OCI-LY7 (cell line): ENCODE measurements at regions not wholly inside any gene's neighbourhood (a gene's known extent, or its start where the extent isn't known, plus 50 kb on each side); places are given as distances from the start of the nearest gene placed in this dataset.

Experiments
- BruUV-seq: library from RNA; stranded (reverse); fragments of 400-500 nt; replicated peaks from 2 replicates; lab custom pipeline; 2021; lab: Mats Ljungman, UMichigan
- CTCF ChIA-PET: fragments of 300-600 bp; sonication (Branson Sonifier 250); formaldehyde crosslinking; loops from one replicate; lab custom pipeline; 2022; ENCODE audit warnings: antibody characterized with exemption; ENCODE audit not compliant: unreplicated experiment; lab: Charles Lee
- POLR2A ChIA-PET: fragments of 300-600 bp; sonication (Branson Sonifier 250); formaldehyde crosslinking; loops from one replicate; lab custom pipeline; 2022; ENCODE audit warnings: antibody characterized with exemption; lab: Charles Lee
- DNase-seq: peaks from one replicate; pipeline ENCODE4 v3.0.0-alpha.2; 2015; ENCODE audit warnings: low spot score
- H2AFZ ChIP-seq: fragments of 200-600 bp; sonication (generic), shearing (Covaris generic); 2 replicates; pipeline ENCODE4 v1.6.1; 2014; ENCODE audit warnings: mild to moderate bottlenecking, antibody characterized with exemption, low read length, moderate library complexity
- H3K27ac ChIP-seq: fragments of 200-600 bp; sonication (generic); 2 replicates; pipeline ENCODE4 v1.5.1; 2014; ENCODE audit warnings: mixed run types, low read depth, mild to moderate bottlenecking, moderate library complexity, low read length, inconsistent platforms; ENCODE audit not compliant: poor library complexity, severe bottlenecking
- H3K36me3 ChIP-seq: fragments of 200-600 bp; sonication (generic); 2 replicates; pipeline ENCODE4 v1.6.1; 2014; ENCODE audit warnings: mild to moderate bottlenecking, antibody characterized with exemption, low read length, moderate library complexity, mixed read lengths; ENCODE audit not compliant: insufficient read depth
- H3K4me1 ChIP-seq: fragments of 200-600 bp; sonication (generic); 2 replicates; pipeline ENCODE4 v1.5.1; 2014; ENCODE audit warnings: mild to moderate bottlenecking, low read length; ENCODE audit not compliant: insufficient read depth, poor library complexity, severe bottlenecking
- H3K4me2 ChIP-seq: fragments of 200-600 bp; sonication (generic); 2 replicates; pipeline ENCODE4 v1.6.1; 2014; ENCODE audit warnings: mild to moderate bottlenecking, low read length
- H3K4me3 ChIP-seq: fragments of 200-600 bp; sonication (generic); 2 replicates; pipeline ENCODE4 v1.5.1; 2014; ENCODE audit warnings: mild to moderate bottlenecking, low read depth, low read length; ENCODE audit not compliant: poor library complexity, severe bottlenecking
- H3K79me2 ChIP-seq: fragments of 200-600 bp; sonication (generic); 2 replicates; pipeline ENCODE4 v1.6.1; 2016; ENCODE audit warnings: low read depth, mild to moderate bottlenecking, low read length, moderate library complexity, mixed read lengths; ENCODE audit not compliant: insufficient read depth
- H3K9me2 ChIP-seq: fragments of 200-600 bp; sonication (generic); 2 replicates; pipeline ENCODE4 v1.6.1; 2016; ENCODE audit warnings: mild to moderate bottlenecking, low read length, mixed read lengths; ENCODE audit not compliant: insufficient read depth
- H3K9me3 ChIP-seq: fragments of 200-600 bp; sonication (generic); 2 replicates; pipeline ENCODE4 v1.6.1; 2014; ENCODE audit warnings: mild to moderate bottlenecking, mixed run types, low read length, mixed read lengths
- H4K20me1 ChIP-seq: fragments of 200-600 bp; sonication (generic); 2 replicates; pipeline ENCODE4 v1.6.1; 2014; ENCODE audit warnings: mild to moderate bottlenecking, antibody characterized with exemption, low read length, moderate library complexity, mixed read lengths; ENCODE audit not compliant: insufficient read depth
- EZH2phosphoT487 ChIP-seq: fragments of 200-600 bp; sonication (generic); IDR thresholded peaks from 2 replicates; pipeline ENCODE4 v1.6.1; 2018; ENCODE audit warnings: low read depth, borderline replicate concordance, mild to moderate bottlenecking, mixed run types, antibody characterized with exemption, low read length, moderate library complexity, mixed read lengths
- intact Hi-C: fragments of 100-400 bp; cut with micrococcal nuclease; formaldehyde crosslinking; loops from one replicate; pipeline ENCODE4 v1.10.0; 2022; ENCODE audit not compliant: unreplicated experiment
- TF ChIP-seq, protein P1 (sequence below): fragments of 200-600 bp; sonication (generic); conservative IDR thresholded peaks from 2 replicates; pipeline ENCODE4 v1.5.1; 2014; ENCODE audit warnings: mild to moderate bottlenecking, antibody characterized with exemption, low read length, moderate library complexity, mixed read lengths

DNA sequence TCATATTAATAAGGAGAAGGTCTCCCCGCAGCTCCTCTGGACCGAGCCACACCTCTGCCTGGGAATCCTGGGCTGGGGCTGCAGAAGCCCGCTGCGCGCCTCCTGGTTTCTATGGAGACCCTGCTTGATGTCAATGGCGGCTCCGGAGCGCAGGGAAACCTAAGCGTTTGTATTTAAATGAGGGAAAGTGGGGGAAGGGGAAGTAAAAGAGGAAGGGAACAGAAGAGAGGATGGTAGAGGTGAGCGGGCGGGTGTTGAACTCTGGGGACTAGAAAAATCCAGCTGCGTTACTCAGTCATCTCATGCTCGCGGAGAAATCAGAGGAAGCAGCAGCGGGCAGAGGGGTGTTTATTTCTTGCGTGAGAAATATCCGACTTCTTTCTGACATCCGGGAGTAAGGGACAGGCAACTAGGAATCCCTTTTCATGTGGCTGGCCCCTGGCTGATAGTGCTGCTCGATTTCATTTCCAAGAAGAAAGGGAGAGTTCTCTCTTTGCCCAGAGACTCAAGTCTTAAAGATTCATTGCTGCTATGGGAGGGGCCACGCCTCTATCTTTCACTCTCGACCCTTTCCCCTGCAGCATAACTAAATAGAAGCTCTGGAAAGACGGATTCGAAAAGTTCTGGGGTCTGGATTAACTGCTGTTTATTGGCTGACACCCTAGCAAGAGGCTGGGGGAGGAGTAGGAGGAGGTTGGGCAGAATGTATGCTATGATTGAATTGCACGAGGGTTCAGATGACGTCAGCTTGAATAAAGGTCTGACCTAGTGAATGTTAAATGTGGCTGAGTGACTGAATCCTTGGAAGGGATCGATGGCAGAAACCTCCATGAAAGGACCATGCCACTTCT, 110.5 kb upstream of the GAP43 start:
- Histone ChIP-seq H3K4me2 (no peak overlapping the region), H2AFZ (no peak overlapping the region)
- intact Hi-C loops: no loop called here

DNA sequence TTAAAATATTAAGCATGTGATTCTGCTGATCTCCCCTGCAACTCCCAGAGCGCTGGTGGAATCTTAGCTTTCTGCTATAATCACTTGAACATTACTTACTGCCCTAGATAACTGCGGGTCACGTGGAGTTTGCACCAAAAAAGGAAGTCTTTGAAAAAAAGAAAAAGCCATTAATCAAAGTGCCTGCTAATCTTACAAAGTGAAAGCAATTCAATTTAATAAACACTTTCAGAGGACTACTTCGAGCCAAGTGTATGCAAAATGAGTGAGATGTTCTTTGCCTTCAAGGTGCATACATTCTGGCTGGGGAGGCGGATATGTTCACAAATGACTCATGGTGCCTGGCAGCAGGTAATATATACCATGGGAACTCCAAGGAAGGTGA, 109.9 kb upstream of the GAP43 start:
- no peak for DNase-seq
- Histone ChIP-seq H3K79me2 (no peaks in the 10 kb centered on the region), H3K9me3 (no peaks in the 10 kb centered on the region), H3K4me2 (no peak overlapping the region), H3K27ac (no peak overlapping the region), H2AFZ (no peak overlapping the region), H4K20me1 (no peaks in the 10 kb centered on the region), H3K4me1 (no peaks in the 10 kb centered on the region), H3K36me3 (no peaks in the 10 kb centered on the region), H3K4me3 (no peak overlapping the region), H3K9me2 (no peaks in the 10 kb centered on the region)
- ChIA-PET CTCF (no interaction called here), POLR2A (interaction anchor here (0.6 kb wide), 1 partner anchor 320 kb away, joined by 3 read pairs; no protein-coding TSS in a partner anchor)
- no TSS peak for BruUV-seq
- TF ChIP-seq EZH2phosphoT487: no peak
- TF ChIP-seq, protein P1, sequence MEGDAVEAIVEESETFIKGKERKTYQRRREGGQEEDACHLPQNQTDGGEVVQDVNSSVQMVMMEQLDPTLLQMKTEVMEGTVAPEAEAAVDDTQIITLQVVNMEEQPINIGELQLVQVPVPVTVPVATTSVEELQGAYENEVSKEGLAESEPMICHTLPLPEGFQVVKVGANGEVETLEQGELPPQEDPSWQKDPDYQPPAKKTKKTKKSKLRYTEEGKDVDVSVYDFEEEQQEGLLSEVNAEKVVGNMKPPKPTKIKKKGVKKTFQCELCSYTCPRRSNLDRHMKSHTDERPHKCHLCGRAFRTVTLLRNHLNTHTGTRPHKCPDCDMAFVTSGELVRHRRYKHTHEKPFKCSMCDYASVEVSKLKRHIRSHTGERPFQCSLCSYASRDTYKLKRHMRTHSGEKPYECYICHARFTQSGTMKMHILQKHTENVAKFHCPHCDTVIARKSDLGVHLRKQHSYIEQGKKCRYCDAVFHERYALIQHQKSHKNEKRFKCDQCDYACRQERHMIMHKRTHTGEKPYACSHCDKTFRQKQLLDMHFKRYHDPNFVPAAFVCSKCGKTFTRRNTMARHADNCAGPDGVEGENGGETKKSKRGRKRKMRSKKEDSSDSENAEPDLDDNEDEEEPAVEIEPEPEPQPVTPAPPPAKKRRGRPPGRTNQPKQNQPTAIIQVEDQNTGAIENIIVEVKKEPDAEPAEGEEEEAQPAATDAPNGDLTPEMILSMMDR: no peak
- intact Hi-C loops: no loop called here

More for the DNA sequence above, 110.5 kb upstream of the GAP43 start:
- TF ChIP-seq EZH2phosphoT487: no peak
- TF ChIP-seq, protein P1: no peak
- CTCF ChIA-PET: no interaction called here
- no peaks in the 10 kb centered on the region for H3K9me3 ChIP-seq
- H4K20me1 ChIP-seq: no peaks in the 10 kb centered on the region
- no peak for DNase-seq
- no TSS peak for BruUV-seq
- no peaks in the 10 kb centered on the region for H3K36me3 ChIP-seq
- no peaks in the 10 kb centered on the region for H3K4me1 ChIP-seq
- H3K27ac ChIP-seq: no peak overlapping the region
- no peak overlapping the region for H3K4me3 ChIP-seq
- H3K79me2 ChIP-seq: no peaks in the 10 kb centered on the region
- no peaks in the 10 kb centered on the region for H3K9me2 ChIP-seq
- POLR2A ChIA-PET: interaction anchor here (0.6 kb wide), 1 partner anchor 319 kb away, joined by 3 read pairs; no protein-coding TSS in a partner anchor
